Dedifferentiated amniotic fluid mesenchymal stem cell (primary cell): ENCODE measurements at regions not wholly inside any gene's neighbourhood (a gene's known extent, or its start where the extent isn't known, plus 50 kb on each side); places are given as distances from the start of the nearest gene placed in this dataset.
"Not testable (repeated sequence)": the region's sequence is repeated elsewhere in the genome, so short reads cannot be mapped to it uniquely, and the experiment has no call there.

Source experiments
- DNase-seq: peaks from one replicate; pipeline ENCODE4 v3.0.0-alpha.2; 2016; ENCODE audit errors: extremely low spot score

DNA sequence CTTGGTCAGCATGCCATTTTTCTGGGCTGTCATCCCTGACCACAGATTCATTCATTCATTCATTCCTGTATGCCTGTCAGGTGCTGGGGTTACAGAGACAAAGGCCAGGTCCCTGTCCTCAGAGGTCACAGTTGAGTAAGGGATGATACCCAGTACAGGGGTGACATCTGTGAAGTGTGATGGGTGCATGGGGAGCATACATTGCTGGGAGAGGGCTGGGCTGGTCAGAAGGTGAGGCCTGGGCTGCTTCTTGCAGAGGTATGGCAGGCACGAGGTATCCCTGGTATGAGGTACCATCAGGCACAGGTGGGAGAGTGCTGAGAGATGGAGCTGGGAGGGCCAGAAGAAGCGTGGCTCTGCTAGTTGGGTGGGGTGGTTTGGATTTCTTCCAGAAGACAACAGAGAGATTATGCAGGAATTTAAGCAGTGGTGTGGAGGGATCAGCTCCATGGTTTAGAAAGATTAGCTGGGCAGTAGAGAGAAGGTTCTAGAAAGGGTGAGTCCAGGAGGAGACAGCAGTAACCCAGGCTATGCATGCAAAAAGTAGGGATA lies 181.9 kb upstream of the HAAO start:
- DNase-seq: no peak

DNA sequence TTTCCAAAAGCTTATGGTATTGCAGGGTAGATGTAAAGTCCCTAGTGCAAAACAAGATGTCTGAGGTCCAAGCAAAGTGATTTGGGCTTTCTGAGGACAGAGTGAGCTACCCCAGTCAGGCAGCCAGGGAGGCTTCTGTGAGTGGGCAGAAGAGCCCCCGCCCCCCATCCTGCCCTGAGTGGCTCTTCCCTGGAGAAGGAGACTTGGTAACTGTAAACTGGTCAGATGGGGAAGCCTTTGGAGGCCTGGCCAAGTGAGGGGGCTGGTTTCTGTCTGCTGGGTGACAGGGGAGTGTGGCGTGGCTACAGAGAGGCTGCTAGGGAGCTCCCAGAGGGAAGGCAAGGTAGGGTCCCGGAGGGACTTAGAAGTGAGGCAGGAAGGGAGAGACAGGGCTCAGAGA lies 181.3 kb upstream of the HAAO start:
- no peak for DNase-seq

DNA sequence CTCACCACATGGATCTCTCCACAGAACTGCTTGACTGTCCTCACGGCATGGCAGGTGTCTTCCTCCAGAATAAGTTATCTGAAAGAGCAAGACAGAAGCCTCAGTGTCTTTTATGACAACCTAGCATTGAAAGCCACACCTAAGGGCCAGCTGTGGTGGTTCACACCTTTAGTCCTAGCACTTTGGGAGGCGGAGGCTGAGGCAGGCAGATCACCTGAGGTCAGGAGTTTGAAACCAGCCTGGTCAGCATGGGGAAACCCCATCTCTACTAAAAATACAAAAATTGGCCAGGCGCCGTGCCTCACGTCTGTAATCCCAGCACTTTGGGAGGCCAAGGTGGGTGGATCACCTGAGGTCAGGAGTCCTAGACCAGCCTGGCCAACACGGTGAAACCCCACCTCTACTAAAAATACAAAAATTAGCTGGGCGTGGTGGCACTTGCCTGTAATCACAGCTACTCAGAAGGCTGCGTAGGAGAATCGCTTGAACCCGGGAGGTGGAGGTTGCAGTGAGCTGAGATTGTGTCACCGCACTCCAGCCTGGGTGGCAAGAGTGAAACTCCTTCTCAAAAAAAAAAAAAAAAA lies 180.6 kb upstream of the HAAO start:
- not testable (repeated sequence) for DNase-seq

DNA sequence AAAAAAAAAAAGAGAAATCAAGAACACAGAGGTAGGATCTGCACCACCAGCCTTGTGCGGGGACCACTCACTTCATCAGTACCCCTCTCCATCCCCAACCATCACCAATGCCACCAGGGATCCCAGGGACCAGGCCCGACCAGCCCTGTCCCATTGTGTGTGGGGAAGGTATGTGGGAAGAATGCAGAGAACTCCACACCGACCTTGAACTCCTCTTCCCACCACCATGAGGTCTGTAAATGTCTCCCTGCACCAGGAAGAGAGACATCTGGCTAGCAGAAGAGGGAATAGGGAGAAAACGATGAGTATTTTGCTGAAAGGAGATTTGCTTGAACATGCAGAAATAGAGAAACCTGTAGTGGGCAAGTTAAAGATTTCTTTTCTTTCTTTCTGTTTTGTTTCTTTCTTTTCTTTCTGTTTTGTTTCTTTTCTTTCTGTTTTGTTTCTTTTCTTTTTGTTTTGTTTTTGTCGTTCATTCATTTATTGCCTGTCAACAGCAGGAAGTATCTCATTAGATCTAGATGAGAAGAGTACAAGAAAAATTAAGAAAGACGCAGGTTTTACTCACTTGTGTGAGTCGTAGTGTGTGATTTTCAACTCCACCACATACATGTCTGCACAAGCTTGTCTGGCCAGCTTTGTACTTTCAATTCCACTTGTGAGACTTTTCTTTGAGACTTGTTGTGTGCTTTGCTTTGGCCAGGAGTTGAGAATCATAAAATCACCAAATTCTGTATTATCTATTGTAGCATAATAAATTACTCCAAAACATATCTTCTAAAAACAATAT lies 179.8 kb upstream of the HAAO start:
- no peak for DNase-seq

DNA sequence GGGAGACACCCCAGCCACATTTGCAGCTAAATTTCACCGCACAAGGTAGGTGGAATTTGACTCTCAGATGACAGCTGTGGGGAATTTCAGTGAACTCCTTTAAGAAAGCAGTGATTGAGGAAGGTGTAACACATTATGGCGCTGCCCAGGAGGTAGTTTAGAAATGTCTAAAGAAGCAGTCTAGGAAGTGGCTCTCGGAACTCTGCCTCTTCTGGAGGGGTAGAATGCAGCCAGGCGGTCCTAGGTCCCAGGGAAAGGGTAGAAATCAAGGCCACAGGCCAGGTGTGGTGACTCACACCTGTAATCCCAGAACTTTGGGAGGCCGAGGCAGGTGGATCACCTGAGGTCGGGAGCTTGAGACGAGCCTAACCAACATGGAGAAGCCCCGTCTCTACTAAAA lies 179.0 kb upstream of the HAAO start:
- no peak for DNase-seq

DNA sequence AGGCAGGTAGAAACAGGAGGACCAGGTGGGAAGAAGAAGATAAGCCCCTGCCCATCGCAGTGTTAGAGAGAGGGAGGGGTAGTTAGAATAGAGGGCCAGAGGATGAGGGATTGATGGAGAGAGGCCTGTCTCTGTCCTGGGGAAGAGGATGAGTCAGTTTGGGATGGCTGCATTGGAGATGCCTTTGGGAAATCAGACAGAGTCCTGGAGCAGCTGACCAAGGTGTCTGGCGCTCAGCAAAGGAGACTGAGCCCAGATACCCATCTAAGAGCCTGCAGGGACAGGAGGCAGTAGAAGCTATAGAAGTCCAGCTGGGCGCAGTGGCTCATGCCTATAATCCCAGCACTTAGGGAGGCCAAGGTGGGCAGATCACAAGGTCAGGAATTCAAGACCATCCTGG lies 177.8 kb upstream of the HAAO start:
- no peak for DNase-seq

DNA sequence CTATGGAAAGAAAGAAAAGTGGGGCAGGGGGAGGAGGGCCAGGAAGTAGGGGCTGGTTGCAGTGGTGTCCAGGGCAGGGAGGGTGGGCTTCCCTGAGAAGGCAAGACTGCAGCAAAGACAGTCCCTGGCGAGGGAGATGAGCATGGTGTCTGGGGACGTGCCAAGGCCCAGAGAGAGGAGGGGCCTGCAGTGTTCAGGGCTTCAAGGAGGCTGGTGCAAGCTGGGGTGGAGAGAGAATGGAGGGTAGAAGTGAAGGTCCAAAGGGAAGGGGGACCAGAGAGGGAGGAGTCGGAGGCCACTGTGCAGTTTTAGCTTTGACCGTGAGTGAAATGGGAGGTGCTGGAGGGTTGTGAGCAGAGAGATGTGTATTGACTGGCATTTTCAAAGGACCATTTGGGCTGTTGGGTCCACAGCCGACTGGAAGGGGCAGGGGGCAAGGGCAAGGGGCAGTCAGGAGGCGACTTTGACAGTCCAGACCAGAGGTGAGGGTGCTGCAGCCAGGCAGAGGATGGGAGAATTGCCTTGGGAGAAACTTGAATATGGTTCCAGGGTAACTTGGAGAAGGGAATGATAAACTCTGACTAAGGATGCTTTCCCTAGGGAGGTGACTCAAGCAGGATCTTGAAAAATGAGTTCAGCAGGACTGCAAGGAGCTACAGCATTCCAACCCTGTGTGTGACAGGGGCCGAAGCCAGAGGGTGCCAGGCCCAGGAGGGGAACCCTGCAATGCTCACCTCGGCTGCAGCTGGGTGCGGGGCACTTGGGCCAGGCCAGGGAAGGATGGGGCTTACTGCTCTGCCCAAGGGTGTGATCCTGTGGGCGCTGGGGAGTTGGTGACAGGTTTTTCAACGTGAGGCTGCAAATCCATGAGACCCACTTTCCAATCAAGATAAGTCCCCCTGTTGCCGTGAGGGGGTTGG lies 177.1 kb upstream of the HAAO start:
- peak; percentile 82 for DNase-seq

DNA sequence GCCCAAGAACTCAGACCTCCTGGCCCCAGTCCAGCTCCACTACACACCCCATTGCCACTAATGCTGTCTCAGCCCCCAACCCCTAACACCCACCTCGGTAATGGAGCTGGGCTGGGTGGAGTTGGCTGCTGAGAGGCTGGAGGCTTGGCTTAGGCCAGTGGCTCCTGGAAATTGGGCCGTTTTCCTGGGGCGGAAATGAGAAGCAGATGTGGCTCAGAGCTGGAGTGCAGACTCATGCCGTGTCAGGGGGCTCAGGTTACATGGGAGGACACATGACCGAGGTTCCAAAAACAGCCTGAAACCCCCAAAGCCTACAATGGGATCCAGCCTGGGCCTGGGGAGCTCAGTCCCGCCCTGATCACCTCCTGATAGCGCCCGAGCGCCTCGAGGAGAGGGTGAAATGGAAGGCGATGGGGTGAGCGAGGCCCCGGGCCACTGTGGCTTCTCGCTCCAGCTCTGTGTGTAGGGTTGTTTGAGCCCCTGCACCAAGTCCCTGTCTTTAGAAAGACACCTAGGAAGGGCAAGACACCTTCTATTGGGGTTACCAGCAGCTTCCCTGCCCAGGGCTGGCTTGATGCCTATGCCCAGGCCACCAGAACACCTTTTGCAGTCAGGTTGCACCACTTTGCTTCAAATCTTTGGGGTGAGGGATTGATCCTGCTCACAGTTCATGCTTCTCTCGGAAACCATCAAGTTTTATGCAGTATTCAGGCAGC lies 175.7 kb upstream of the HAAO start:
- DNase-seq: peak; percentile 95

DNA sequence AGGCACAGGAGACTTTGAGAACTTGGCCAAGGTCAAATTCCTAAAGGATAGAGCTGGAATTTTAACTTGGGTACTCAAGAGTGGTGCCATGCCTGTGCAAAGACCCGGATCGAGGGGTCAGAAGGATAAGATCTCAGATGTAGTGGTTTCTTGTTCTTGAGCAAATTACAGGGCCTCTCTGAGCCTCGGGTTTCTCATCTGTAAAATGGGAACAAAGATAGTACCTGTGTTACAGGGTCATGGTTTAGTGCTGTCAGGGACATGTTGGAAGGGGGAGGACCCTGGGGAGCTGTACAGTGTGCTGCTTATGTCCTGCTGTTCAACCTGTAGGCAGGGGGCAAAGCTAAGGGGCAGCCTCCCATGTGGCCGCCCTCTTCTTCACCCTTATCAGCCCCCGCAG lies 173.5 kb upstream of the HAAO start:
- DNase-seq: no peak

DNA sequence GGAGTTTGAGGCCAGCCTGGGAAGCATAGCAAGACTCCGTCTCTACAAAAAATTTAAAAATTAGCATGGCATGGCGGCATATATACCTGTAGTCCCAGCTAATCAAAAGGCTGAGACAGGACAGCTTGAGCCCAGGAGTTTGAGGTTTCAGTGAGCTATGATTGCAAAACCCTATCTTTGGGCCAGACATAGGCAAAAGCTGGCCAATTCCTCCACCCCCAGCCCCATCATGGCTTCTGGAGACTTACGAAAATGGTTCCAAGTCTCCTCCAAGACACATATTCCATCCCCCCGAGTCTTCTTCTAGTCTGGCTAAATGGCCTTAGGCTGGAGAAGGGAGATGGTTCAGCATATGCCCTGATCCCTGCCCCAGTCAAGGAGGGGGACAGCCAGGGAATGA lies 172.8 kb upstream of the HAAO start:
- DNase-seq: no peak

DNA sequence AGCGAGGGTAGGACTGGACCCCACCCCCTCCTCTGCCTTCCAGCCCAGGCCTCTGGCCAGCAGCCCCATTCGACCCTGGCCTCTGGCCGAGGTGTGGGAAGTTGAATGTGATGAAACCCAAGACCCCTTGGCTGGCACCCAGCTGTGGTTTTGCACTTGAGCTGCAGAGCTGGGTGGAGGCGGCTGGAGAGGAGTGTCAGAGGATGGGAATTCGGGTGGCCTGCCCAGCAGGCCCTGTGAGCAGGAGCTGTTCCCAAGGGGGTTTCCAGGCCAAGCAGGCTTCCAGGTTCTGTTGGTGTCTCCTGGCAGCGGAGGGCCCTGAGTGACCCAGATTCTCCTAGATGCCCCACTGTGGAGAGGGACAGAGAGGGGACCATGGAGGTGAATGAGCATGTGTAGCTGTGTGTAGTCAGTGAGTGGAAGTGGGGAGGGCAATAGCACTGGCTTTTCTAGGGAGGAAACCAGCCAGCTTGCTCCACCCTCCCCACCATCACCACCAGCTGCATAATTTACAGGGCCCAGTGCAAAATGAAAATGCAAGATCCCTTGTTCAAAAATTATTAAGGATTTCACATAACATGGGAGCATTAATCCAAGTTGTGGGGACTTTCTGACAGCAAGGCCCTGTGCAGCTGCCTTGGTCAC lies 172.2 kb upstream of the HAAO start:
- DNase-seq: peak; percentile 97

DNA sequence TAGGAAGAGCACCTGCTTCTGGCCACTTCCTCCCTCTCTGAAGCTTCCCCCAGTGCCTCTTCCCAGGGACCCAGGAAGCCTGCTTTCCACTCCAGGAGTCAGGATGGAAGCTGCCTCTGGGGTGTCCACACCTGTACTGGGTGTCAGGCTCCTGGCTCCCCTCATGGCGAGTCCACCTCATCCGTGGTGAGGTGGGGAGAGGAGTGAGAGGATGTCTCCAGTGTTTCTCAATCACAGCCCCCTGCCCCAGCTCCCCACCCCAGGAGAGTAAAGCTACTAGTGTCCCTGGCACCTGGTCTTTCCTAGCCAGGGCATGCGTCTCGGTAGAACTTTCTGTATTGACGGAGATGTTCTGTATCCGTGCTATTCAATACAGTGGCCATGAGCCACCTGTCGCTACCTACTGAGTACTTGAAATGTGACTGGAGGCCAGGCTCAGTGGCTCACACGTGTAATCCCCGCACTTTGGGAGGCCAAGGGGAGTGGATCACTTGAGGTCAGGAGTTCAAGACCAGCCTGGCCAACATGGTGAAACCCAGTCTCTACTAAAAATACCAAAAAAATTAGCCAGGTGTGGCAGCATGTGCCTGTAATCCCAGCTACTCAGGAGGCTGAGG lies 171.2 kb upstream of the HAAO start:
- no peak for DNase-seq

DNA sequence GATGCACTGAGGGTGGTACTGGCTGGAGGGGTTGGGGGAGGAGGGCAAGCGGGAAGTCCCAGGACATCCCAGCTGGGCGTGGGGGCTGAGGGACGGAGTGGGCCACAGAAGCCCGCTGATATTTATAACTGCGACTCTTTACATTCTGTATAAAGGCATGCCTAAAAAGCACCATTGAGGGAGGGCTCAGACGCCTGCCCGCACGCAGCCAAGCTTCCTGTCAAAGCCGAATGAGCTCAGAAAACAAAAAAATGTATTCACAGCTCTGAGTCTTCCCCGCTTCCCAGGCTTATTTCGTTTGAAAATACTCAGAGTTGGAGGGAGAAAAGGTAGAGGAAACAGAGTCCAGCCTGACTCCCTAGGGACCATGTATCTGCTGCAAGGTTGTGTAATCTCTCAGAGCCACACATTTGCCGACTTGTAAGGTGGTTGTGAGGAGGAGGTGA lies 170.1 kb upstream of the HAAO start:
- no peak for DNase-seq

DNA sequence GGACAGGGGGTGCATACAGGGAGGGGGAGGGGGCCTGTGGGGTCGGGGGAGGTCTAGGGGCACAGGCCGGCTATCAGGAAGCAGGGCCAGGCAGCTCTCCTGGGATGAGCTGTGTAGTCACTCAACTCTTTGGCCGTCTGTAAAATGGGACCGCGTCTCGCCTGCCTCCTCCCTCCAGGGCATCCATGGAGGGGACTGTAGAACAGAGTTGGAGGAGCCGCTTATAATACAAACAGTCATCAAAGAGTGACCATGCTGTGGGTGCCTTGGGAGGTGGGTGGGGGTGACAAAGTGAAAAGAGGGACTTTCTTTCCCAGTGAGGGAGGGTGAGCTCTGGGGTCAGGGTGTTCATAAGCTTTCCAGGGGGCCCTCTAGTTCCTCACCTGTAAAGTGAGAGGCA lies 169.6 kb upstream of the HAAO start:
- DNase-seq: no peak

DNA sequence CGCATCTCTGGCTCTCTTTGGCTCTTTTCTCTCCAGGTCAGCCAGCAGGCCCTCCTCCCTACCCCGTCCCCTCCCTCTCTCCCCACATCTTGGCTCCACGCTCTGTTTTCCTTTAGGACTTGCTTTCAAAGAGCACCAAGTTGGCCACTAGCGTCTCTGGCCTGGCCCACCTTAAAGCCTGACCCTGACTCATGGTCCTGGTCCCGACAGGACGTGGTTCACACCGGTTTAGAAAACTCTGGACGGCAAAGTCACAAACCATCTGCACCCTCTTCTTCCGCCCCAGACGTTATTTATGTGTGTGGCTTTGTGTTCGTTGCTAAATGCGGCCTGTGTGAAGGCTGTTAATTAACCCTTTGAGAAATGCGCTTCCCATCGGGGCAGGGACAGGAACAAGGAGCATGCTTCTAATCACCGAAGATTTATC lies 169.0 kb upstream of the HAAO start:
- no peak for DNase-seq

DNA sequence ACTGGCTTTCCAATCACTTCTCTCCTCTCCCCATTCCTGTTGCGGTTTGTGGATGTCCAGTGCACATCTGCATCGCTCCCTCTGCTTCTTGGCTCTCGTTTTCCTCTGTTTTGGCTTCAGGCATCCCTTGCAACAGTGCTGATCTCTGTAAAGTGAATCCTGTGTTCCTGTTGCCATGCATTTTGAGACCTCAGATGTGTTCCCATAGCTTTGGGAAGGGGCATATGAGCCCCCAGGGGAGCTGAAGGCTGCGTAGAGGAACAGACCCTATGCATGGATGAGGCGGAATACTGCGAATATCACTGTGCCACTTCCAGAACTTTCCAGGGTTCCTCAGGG lies 168.4 kb upstream of the HAAO start:
- no peak for DNase-seq

DNA sequence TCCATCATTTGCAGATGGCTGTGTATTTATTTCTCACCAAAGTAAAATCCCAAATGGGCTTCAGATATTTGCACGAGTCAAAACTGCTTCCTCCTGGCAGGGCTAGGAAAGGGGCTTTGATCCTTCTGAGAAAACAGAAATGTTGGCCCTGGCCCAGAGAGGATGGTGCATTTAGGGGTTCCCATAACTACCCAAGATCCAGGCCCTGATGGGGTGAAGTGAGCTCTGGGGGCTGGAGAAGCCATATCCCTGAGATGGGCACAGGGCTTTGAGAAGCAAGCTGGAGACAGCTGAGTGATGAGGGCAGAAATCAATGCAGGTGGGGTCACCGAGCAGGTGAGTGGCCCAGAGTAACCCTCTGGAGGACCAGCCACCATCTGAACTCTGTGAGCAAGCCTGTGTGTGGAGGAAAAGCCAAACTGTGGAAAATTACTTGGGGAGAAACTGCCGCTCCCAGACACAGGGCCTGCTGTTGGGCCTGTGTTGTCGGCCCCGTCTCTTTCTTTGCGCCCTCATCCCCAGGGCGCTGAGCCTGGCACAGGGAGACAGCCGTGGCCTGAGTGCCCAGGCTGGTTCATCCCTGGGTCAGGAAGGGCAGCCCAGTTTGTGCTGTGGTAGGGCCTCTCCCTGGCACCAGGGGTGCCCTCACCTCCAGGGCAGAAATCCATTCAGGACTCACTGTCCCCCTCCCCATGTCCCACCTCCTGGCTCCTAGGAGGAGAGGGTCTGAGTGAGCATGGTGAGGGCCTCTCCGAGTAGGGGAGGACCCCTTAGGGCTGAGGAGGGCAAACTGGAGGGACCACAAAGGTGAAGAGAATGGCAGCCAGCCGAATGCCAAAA lies 167.8 kb upstream of the HAAO start:
- no peak for DNase-seq

DNA sequence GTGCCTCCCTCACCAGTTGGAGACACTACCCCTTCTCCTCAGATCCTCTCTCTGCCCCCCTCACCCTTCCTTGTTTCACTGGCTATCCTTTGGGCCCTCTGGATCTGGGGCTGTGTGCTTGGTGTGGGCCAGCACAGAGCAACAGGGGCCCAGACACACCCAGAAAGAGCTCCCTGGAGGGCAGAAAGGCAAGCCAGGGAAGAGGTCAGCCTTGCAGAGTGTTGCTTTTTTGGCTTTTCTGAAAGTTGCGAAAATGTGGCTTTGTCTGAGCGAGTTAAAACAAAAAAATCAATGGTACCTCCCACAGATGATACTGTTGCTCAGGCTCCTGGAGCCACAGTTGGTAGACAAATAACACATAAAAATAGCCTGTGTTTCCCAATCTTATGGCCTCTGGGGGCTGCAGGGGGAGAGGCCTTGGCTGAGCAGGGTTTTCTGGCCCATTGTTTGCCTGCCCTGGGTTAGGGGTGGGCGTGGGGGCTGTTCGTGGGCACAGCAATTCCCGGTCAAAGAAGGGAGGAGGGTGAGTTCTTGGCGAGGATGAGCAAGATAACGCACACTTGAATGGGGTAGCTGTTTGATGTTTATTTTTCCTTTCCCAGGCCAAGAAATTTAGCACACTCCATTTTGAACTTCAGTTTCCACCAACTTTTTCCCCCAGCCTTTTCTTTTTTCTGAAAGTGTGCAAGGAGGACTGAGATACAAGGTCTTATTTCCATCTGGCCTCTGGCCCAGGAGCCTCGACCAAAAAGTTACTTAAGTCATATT lies 167.0 kb upstream of the HAAO start:
- DNase-seq: peak; percentile 49

DNA sequence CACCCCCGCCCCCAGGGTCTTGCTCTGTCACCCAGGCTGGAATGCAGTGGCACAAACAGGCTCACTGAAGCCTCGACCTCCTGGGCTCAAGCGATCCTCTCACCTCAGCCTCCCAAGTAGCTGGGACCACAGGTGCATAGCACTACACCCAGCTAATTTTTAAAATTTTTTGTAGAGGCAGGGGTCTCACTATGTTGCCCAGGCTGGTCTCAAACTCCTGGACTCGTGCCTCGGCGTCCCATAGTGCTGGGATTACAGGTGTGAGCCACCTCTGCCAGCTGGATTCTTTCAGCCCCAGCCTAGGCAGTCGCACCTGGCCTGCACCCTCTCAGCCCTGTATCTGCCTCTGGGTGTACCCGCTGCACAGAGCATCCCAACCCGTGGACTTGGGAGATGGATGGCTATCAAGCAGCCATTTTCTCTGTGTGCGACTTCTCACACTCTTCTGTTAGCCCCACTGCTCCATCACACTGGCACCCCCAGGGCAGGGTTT lies 166.4 kb upstream of the HAAO start:
- DNase-seq: no peak
